Endothelial cell of umbilical vein (primary cell): ENCODE measurements at regions not wholly inside any gene's neighbourhood (a gene's known extent, or its start where the extent isn't known, plus 50 kb on each side); places are given as distances from the start of the nearest gene placed in this dataset.

ENCODE experiments used
- BruUV-seq: library from RNA; stranded (reverse); fragments of 400-500 nt; replicated peaks from 2 replicates; lab custom pipeline; 2021; lab: Mats Ljungman, UMichigan
- CTCF ChIA-PET: fragments of 300-600, 350-600 bp; sonication (Branson Sonifier 250); formaldehyde crosslinking; loops from one replicate; lab custom pipeline; 2021; ENCODE audit warnings: antibody characterized with exemption, inconsistent platforms; lab: Charles Lee
- POLR2A ChIA-PET: fragments of 300-600, 350-600 bp; sonication (Branson Sonifier 250); formaldehyde crosslinking; loops from one replicate; lab custom pipeline; 2021; ENCODE audit warnings: antibody characterized with exemption, inconsistent platforms; lab: Charles Lee
- DNase-seq: peaks from one replicate; pipeline ENCODE4 v3.0.0-alpha.2; 2011; ENCODE audit warnings: low read depth, low spot score
- FAIRE-seq: peaks from 2 replicates; lab custom pipeline; 2011; peaks lifted over from hg19 to GRCh38; lab: Jason Lieb, UNC
- H2AFZ ChIP-seq: 2 replicates; pipeline ENCODE4 v1.6.0; 2012; ENCODE audit warnings: low read depth, low read length, control low read depth, inconsistent platforms
- H3K27ac ChIP-seq: 2 replicates; pipeline ENCODE4 v1.5.1; 2011; ENCODE audit warnings: low read depth, mild to moderate bottlenecking, control low read depth, low read length, moderate library complexity; ENCODE audit not compliant: insufficient read depth
- H3K27me3 ChIP-seq, 2 experiments: 2 replicates each; pipeline versions ENCODE4 v1.6.0 to v1.6.1; 2011; ENCODE audit warnings: low read length in 2 of 2, mixed read lengths in 1 of 2; ENCODE audit not compliant: control insufficient read depth in 2 of 2, insufficient read depth in 2 of 2
- H3K36me3 ChIP-seq, 2 experiments: 2 replicates in 1 of 2; 3 replicates in 1 of 2; pipeline ENCODE4 v1.5.1; 2011; ENCODE audit warnings: low read length in 2 of 2, mild to moderate bottlenecking in 1 of 2, moderate library complexity in 1 of 2; ENCODE audit not compliant: control insufficient read depth in 2 of 2, insufficient read depth in 2 of 2; ENCODE audit errors: extremely low read depth in 1 of 2
- H3K4me1 ChIP-seq: 3 replicates; pipeline ENCODE4 v1.5.1; 2011; ENCODE audit warnings: mild to moderate bottlenecking, low read length; ENCODE audit not compliant: control insufficient read depth, insufficient read depth; ENCODE audit errors: extremely low read depth
- H3K4me2 ChIP-seq: 2 replicates; pipeline ENCODE4 v1.6.1; 2011; ENCODE audit warnings: low read length, control low read depth, mixed read lengths; ENCODE audit not compliant: insufficient read depth
- H3K4me3 ChIP-seq, 3 experiments: fragments of 200-600 bp in 1 of 3; sonication (generic), shearing (Covaris generic) in 1 of 3; replicated peaks in 1 of 3; 2 replicates each; pipeline ENCODE4 v1.5.1; 2011 to 2016; ENCODE audit warnings: control low read depth in 3 of 3, low read length in 3 of 3, mild to moderate bottlenecking in 2 of 3, inconsistent platforms in 1 of 3, low read depth in 1 of 3, moderate library complexity in 1 of 3; ENCODE audit not compliant: insufficient read depth in 1 of 3
- H3K79me2 ChIP-seq: 2 replicates; pipeline ENCODE4 v1.6.0; 2012; ENCODE audit warnings: low read length, inconsistent platforms; ENCODE audit not compliant: control insufficient read depth, insufficient read depth
- H3K9ac ChIP-seq: replicated peaks from 2 replicates; pipeline ENCODE3; 2011; ENCODE audit warnings: low read length, control low read depth; ENCODE audit not compliant: insufficient read depth; ENCODE audit errors: extremely low read depth
- H3K9me1 ChIP-seq: replicated peaks from 3 replicates; pipeline ENCODE4 v1.6.0; 2011; ENCODE audit warnings: mild to moderate bottlenecking, low read length; ENCODE audit not compliant: control insufficient read depth, insufficient read depth; ENCODE audit errors: extremely low read depth
- H3K9me3 ChIP-seq: replicated peaks from 2 replicates; pipeline ENCODE4 v1.5.1; 2012; ENCODE audit warnings: low read length, inconsistent platforms; ENCODE audit not compliant: control insufficient read depth, insufficient read depth
- H4K20me1 ChIP-seq: replicated peaks from 2 replicates; pipeline ENCODE3; 2011; ENCODE audit warnings: mild to moderate bottlenecking, low read length; ENCODE audit not compliant: control insufficient read depth, insufficient read depth; ENCODE audit errors: extremely low read depth
- EZH2 ChIP-seq: IDR thresholded peaks from 2 replicates; pipeline ENCODE4 v1.6.1; 2012; ENCODE audit warnings: borderline replicate concordance, low read depth, mild to moderate bottlenecking, moderate library complexity, low read length, inconsistent platforms; ENCODE audit not compliant: severe bottlenecking
- FOS ChIP-seq: IDR thresholded peaks from 2 replicates; pipeline ENCODE4 v1.6.1; 2011; ENCODE audit warnings: mild to moderate bottlenecking, low read length, moderate library complexity, borderline replicate concordance; ENCODE audit not compliant: insufficient read depth
- GATA2 ChIP-seq: IDR thresholded peaks from 2 replicates; pipeline ENCODE4 v1.7.0; 2011; ENCODE audit warnings: low read depth, mild to moderate bottlenecking, moderate library complexity, mixed read lengths, low read length; ENCODE audit not compliant: insufficient read length, insufficient read depth
- JUN ChIP-seq: IDR thresholded peaks from 2 replicates; pipeline ENCODE4 v1.6.1; 2011; ENCODE audit warnings: borderline replicate concordance, low read depth; ENCODE audit not compliant: insufficient read length, insufficient read depth
- MYC ChIP-seq: IDR thresholded peaks from one replicate; pipeline ENCODE4 v1.6.1; 2011; ENCODE audit warnings: mild to moderate bottlenecking, low read depth, low read length
- POLR2A ChIP-seq: IDR thresholded peaks from 2 replicates; pipeline ENCODE4 v1.6.1; 2012; ENCODE audit warnings: low read depth, mild to moderate bottlenecking, control low read depth, low read length
- POLR2AphosphoS5 ChIP-seq: IDR thresholded peaks from 2 replicates; pipeline ENCODE4 v1.6.1; 2012; ENCODE audit warnings: low read depth, mild to moderate bottlenecking, control low read depth, low read length, moderate library complexity; ENCODE audit not compliant: insufficient read depth
- dilution Hi-C: fragments of 300-500 bp; cut with MboI; formaldehyde crosslinking; loops from one replicate; pipeline ENCODE4 v1.15.0; 2019; ENCODE audit warnings: low sequenced_read_pairs; ENCODE audit not compliant: extremely low pct_ligation_motif_present
- intact Hi-C: fragments of 100-400 bp; cut with micrococcal nuclease; formaldehyde crosslinking; loops from one replicate; pipeline ENCODE4 v1.10.0; 2022
- TF ChIP-seq, protein P1 (sequence below): IDR thresholded peaks from 2 replicates; pipeline ENCODE4 v1.6.1; 2011; ENCODE audit not compliant: insufficient read depth, insufficient read length
- TF ChIP-seq, protein P2 (sequence below), 2 donors: IDR thresholded peaks; 1 replicate in 1 of 2; 2 replicates in 1 of 2; pipeline ENCODE4 v1.5.1; 2011; ENCODE audit warnings: low read length in 2 of 2, mild to moderate bottlenecking in 2 of 2, moderate library complexity in 2 of 2, control low read depth in 1 of 2, inconsistent platforms in 1 of 2, low read depth in 1 of 2; ENCODE audit not compliant: insufficient read depth in 1 of 2; ENCODE audit errors: extremely low read depth in 1 of 2

- Histone ChIP-seq H4K20me1 (no peaks in the 10 kb centered on the region), H3K27ac (no peak overlapping the region), H3K79me2 (no peaks in the 10 kb centered on the region), H3K4me1 (no peaks in the 10 kb centered on the region), H3K9me1 (no peaks in the 10 kb centered on the region), H3K4me2 (no peak overlapping the region), H3K4me3 (no peak overlapping the region), H3K9ac (no peak overlapping the region), H3K9me3 (no peaks in the 10 kb centered on the region), H2AFZ (no peak overlapping the region), H3K36me3 (no peaks in the 10 kb centered on the region), H3K27me3 (peaks cover 3 to 6% of the 10 kb centered on the region in 2 experiments)
- DNase-seq (no peak), FAIRE-seq (no peak)
- ChIA-PET CTCF (no interaction called here), POLR2A (no interaction called here)
- no peak for TF ChIP-seq JUN
- TF ChIP-seq GATA2, result no peak
- no peak for TF ChIP-seq POLR2AphosphoS5
- no peak for TF ChIP-seq FOS
- TF ChIP-seq EZH2, result no peak
- TF ChIP-seq, protein P1, sequence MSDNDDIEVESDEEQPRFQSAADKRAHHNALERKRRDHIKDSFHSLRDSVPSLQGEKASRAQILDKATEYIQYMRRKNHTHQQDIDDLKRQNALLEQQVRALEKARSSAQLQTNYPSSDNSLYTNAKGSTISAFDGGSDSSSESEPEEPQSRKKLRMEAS, result no peak
- TF ChIP-seq, protein P2, sequence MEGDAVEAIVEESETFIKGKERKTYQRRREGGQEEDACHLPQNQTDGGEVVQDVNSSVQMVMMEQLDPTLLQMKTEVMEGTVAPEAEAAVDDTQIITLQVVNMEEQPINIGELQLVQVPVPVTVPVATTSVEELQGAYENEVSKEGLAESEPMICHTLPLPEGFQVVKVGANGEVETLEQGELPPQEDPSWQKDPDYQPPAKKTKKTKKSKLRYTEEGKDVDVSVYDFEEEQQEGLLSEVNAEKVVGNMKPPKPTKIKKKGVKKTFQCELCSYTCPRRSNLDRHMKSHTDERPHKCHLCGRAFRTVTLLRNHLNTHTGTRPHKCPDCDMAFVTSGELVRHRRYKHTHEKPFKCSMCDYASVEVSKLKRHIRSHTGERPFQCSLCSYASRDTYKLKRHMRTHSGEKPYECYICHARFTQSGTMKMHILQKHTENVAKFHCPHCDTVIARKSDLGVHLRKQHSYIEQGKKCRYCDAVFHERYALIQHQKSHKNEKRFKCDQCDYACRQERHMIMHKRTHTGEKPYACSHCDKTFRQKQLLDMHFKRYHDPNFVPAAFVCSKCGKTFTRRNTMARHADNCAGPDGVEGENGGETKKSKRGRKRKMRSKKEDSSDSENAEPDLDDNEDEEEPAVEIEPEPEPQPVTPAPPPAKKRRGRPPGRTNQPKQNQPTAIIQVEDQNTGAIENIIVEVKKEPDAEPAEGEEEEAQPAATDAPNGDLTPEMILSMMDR (IDR thresholded peaks at IDR 0.05; ENCODE audit: extremely low read depth in 1 of 2, insufficient read depth in 1 of 2, low read depth in 1 of 2, low read length in 2 of 2), result no peak
- TF ChIP-seq MYC, result no peak
- TF ChIP-seq POLR2A, result no peak
- dilution Hi-C loops, result no loop called here
- intact Hi-C loops, result loop anchor here (1.0 kb wide), 1 partner anchor 38 kb away; no protein-coding TSS in a partner anchor
- no TSS peak for BruUV-seq
These were observed 126.5 kb upstream of the UNC5B start for GRCh38 chr10:71085689-71086438.
